Right ventricle myocardium superior (tissue), 1 donor: ENCODE measurements at regions not wholly inside any gene's neighbourhood (a gene's known extent, or its start where the extent isn't known, plus 50 kb on each side); places are given as distances from the start of the nearest gene placed in this dataset.

Source experiments
- ATAC-seq: fragments of 200-7000 bp; cut with Tn5 transposase; one replicate; pipeline ENCODE4 v1.9.1; 2020; ENCODE audit warnings: mild to moderate bottlenecking; ENCODE audit not compliant: poor library complexity
- DNase-seq: peaks from one replicate; pipeline ENCODE4 v3.0.0-alpha.2; 2020
- intact Hi-C: fragments of 100-400 bp; cut with DNase I; formaldehyde crosslinking; loops from one replicate; pipeline ENCODE4 v1.11.2; 2022
- donor health status: DM: no; HTN: yes; CAD: no; lungs with severe emphysema.

GRCh38 chr3:187942658-187943241 lies 197.5 kb upstream of the BCL6 start:
- intact Hi-C loops, result no loop called here
- ATAC-seq, result no peak

DNA sequence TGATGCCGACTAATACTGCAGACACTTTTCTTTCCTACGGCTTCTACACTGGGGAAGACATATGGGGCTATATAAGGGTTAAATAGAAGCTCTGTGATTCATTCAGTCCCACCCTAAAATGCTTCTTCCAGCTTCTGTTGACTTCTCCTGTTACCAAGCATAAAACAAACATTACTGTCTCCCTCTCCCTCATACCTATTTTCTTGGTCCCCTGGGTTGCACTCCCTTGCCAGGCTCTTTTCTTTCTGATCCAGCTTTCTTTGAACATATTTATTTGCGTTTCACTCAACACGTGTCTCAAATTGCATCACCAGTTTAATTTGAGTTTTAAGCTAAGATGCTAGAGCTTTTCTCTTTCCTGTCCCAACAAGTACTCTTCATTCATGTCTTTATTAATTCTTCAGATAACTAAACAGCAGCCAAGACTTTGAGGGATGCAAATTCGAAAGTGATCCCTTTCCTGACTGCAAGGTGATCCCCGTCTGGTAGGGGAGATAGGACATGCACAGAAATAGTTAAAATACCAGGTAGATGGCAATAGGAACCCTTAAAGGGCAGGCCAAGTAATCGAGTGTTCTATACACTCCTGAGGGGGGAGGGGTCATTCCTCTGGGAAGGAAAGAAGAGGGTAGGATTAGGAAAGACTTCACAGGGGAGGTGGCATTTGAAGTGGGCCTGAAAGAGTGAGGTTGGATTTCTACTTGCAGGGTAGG lies 198.6 kb upstream of the BCL6 start:
- intact Hi-C loops, result no loop called here
- DNase-seq, result no peak
- no peak for ATAC-seq

More at GRCh38 chr3:187942658-187943241, 197.5 kb upstream of the BCL6 start:
- no peak for DNase-seq

DNA sequence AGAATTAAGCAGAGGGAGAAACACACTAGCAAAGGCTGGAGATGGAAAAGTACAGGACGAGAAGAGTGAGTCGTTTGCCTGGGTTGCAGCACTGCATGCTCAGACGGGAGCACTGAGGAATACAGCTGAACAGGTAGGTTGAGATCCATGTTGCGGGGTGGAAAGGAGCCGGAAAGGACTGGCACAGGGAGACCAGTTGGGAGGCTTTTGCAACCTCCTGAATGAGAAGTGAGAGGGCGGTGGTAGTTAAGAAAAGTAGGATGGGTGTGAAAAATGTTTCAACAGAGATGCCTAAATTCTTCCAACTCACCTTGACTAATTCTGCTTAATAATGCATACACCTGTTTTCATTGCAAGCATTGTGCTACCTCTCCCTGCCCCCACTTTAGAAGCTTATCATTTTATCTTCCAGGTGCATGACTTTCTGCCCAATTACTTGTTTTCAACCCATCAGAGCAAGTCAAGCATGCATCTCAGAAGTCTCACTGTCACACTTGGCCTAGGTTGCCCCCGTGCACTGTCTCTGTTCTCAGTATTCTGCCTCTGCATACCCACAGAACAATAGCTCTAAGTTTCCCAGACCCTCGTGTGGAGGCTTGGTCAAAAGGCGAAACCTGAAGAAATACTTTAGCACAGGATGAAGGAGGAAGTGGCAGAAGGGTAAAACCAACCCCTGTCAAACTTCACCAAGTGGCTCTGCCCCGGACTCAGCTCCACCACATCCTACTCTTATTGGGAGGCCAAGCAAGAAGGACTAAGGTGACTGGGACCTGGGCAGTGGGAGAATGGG lies 199.3 kb upstream of the BCL6 start:
- DNase-seq, result no peak
- ATAC-seq, result no peak
- intact Hi-C loops, result no loop called here

GRCh38 chr3:187945374-187945773 lies 200.1 kb upstream of the BCL6 start:
- intact Hi-C loops, result no loop called here
- DNase-seq, result no peak
- ATAC-seq, result no peak

DNA sequence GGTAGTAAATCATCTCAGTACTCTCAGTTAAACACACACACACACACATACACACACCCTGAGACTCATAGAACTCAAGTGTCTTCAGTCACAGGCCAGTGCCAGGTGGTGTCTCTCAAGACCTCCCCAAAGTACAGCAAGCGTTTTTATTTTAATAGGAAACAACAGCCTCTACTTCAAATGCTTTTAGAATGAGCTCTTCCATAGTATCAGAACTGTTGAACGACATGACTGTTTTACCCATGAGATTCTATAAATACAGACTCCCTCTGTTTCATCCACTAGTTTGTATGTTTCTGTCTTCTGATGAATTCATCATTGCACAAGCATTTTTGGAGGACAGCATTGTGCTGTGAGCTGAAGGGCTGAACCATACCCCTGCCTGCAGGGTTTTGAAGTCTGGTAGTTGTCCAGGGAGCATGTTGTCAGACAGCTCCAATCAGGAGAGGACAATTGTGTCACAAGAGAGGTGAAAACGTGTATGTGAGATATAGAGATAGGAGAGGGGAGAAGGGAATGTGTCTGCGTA lies 201.0 kb upstream of the BCL6 start:
- no peak for DNase-seq
- peak; percentile 21 for ATAC-seq
- intact Hi-C loops, result no loop called here

GRCh38 chr3:187946981-187947380 lies 201.7 kb upstream of the BCL6 start:
- ATAC-seq, result peak; percentile 32
- intact Hi-C loops, result no loop called here

GRCh38 chr3:187947927-187948682 lies 202.8 kb upstream of the BCL6 start:
- ATAC-seq (peak; percentile 87), DNase-seq (peak; percentile 45)
- intact Hi-C loops, result no loop called here

More at GRCh38 chr3:187946981-187947380, 201.7 kb upstream of the BCL6 start:
- DNase-seq, result no peak

DNA sequence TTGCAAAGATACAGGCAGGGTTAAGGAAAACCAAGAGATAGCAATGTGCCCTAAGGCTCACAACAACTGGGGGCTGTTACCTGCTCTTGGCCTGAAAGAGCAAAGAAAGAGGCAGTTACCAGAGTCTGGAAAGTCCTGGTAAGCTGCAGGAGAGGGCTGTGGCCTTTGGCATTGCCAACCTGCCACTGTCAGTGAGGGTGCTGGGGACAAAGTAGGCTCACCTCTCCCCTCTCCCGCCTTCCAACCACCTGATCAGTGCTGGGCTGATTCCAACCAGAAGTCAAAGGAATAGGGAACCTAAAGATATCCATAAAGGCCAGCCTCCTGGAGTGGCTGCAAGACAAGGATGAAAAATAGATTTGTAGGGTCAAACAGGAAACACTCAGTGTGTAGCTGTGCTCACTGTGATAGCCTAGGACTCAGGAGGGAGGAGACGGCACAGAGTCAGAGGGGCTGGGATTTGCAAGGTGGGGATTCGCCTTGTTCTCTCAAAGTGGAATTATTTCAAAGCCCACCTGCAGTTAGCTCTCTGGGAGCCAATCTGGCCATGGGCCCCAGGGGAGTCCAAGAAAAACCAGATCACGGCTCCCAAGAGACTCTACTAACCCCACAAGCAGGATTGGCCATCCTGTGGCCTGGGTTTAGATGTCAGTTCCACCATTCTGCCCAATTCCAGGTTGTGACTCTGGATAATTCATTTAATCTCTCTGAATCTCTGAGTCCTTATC lies 204.0 kb upstream of the BCL6 start:
- ATAC-seq, result peak; percentile 70
- no peak for DNase-seq

DNA sequence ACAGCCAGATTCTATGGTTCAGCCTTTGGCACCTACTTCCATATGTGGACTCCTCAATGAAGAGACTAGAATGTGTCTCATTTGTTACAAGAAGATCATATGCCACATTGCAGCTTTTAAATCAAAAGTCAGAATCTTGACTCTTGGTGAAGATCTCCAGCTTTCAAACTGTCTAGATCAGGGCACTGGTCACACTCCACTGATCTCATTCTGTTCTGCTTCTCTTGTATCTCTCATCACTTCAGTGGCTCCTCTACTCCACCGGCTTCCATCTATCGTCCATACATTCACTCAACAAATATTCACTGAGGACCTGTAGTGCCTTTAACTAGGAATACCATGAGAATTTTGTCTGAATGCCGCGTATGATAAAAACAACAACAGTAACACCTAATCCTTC lies 203.3 kb upstream of the LPP start:
- intact Hi-C loops, result no loop called here
- ATAC-seq, result no peak

More for the DNA sequence above, 204.0 kb upstream of the BCL6 start:
- intact Hi-C loops, result no loop called here

GRCh38 chr3:187951452-187952190 lies 202.3 kb upstream of the LPP start:
- intact Hi-C loops, result no loop called here
- no peak for ATAC-seq
- DNase-seq, result no peak

More for the DNA sequence above, 203.3 kb upstream of the LPP start:
- no peak for DNase-seq

GRCh38 chr3:187952849-187953248 lies 201.1 kb upstream of the LPP start:
- intact Hi-C loops, result no loop called here
- ATAC-seq, result no peak

GRCh38 chr3:187954516-187954872 lies 199.5 kb upstream of the LPP start:
- DNase-seq, result no peak
- ATAC-seq, result no peak
- intact Hi-C loops, result no loop called here

More at GRCh38 chr3:187952849-187953248, 201.1 kb upstream of the LPP start:
- no peak for DNase-seq

DNA sequence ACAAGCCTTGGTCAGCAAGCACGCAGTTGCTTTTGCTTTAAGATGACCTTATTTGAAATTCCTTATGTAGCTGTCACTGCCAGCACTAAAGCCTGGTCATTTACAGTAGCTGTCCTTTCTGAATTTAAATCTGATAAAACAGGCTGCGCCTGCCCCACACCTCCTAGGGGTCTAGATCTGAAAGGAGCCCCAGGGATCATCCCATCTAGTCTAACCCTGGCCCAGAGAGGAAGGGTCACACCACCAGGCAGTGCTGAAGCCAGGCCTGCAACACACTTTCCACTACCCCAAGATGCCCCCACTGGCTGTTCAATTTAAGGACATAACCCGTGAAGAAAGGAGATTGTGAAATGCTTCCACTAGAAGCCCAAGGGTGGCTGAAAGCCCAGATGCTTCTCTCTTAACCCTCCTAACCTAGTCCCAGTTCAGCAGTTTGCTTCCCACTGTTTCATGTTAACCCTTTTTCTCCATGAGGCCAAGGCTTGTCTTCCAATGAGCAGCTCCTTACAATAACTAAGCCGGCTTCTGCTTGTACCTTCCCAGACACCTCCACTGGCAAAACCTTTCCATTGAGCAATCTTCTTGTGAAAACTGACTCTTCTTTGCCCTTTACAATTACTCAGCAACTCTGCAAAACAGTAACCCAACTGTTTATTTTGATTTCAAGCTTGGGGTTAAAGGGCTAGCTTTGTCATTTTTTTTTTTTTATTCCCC lies 198.9 kb upstream of the LPP start:
- peak; percentile 80 for ATAC-seq
- DNase-seq, result peak; percentile 47
- intact Hi-C loops, result no loop called here

DNA sequence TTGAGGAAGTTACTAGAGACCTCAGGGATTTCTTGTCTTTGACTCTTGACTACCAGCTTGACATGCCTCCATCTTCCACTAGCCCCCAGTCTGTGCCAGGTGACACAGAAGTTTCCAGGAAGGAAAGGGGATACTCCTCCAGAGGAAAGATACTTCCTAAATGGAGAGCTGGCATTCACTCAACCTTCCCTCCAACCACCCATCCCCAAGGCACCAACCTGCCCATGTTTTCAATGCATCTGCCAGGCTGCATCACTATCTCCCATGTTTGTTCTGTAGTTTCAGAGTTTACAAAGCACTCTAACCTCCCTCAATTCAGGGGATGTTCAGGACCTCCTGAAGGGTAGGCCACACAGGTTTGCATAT lies 198.4 kb upstream of the LPP start:
- intact Hi-C loops, result no loop called here
- DNase-seq (no peak), ATAC-seq (peak; percentile 8)

DNA sequence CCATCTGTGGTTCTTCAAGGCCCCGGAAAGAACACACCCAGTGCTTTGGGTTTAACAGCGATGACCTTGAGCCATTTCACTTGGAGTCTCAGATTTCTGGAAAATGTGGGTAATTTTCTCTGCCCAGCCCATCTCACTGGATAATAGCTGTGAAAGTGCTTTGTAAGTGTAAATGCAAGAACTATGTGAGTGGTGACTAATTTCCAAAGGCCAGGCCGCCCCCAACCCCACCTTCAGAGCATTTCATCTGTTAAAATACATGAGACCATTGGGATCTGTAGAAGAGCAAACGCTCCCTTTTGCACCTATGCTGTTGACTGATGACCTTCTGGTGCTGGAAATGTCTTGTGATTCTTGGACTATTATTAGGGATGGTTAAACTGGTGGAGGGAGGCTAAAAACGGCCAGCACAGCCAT lies 196.8 kb upstream of the LPP start:
- DNase-seq (no peak), ATAC-seq (peak; percentile 36)
- intact Hi-C loops, result no loop called here

DNA sequence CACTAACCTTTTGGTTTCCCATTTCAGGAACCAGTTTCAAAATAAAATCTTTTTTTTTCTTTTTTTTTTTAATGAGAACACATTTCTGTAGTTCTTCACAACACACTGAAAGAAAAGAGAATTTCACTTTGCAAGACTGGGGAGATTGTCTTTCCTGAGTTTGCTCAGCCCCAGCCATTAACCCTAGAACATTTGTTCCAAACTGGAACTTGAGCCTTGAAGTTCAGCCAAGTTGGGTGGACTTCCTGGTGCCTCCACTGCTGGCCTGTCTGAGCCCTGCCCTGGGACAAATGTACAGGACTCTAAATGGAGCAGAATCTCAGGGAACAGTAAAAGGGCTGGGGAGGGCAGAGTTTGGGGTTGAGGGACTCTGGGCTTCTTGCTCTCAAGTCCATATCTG lies 196.4 kb upstream of the LPP start:
- DNase-seq, result no peak
- peak; percentile 23 for ATAC-seq
- intact Hi-C loops, result no loop called here

DNA sequence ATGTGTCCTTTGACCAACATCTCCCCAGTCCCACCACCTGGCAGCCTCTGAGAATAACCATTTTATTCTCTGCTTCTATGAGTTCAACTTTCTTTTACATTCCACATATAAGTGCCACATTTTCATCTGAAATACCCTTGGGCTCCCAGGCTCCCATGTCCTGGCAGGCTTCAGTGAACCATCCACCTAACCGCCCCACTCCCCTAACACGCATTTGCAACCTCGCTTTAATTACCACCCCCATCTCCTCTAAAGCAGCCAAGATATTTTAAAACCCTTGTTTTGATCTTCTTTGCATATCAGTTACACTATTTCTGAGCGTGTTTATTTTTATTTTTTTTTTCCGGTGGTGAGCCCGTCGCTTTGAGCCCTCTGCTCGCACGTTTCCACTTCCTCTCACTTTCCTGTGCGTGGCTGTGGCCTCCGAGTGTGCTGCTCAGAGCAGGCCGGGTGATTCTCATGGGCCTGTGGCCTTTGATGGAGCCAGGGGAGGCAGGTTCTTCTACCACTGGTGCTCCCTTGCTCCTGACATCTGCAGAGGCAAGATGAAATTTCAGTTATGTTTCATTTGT lies 195.4 kb upstream of the LPP start:
- intact Hi-C loops, result no loop called here

More for the DNA sequence above, 195.4 kb upstream of the LPP start:
- DNase-seq (peak; percentile 54), ATAC-seq (no peak)
